A673 (cell line): ENCODE measurements at regions not wholly inside any gene's neighbourhood (a gene's known extent, or its start where the extent isn't known, plus 50 kb on each side); places are given as distances from the start of the nearest gene placed in this dataset.

Source experiments
- BruUV-seq: library from RNA; stranded (reverse); fragments of 400-500 nt; replicated peaks from 2 replicates; lab custom pipeline; 2021; lab: Mats Ljungman, UMichigan
- CTCF ChIA-PET: fragments of 300-600 bp; sonication (Branson Sonifier 250); formaldehyde crosslinking; loops from one replicate; lab custom pipeline; 2022; ENCODE audit warnings: antibody characterized with exemption; lab: Charles Lee
- POLR2A ChIA-PET: fragments of 300-600 bp; sonication (Branson Sonifier 250); formaldehyde crosslinking; loops from one replicate; lab custom pipeline; 2022; ENCODE audit warnings: antibody characterized with exemption; ENCODE audit not compliant: low non-redundant PET; lab: Charles Lee
- DNase-seq: peaks from one replicate; pipeline ENCODE4 v3.0.0-alpha.2; 2015; ENCODE audit warnings: low spot score
- H3K27ac ChIP-seq: fragments of 200-600 bp; sonication (generic); 2 replicates; pipeline ENCODE4 v1.5.1; 2016; ENCODE audit warnings: mixed run types, low read depth, mild to moderate bottlenecking, mixed read lengths, antibody characterized with exemption, low read length; ENCODE audit not compliant: poor library complexity, severe bottlenecking
- H3K27me3 ChIP-seq: fragments of 200-600 bp; sonication (generic); replicated peaks from 2 replicates; pipeline ENCODE4 v1.6.1; 2017; ENCODE audit warnings: mixed run types, low read depth, mild to moderate bottlenecking, mixed read lengths, antibody characterized with exemption, low read length; ENCODE audit not compliant: insufficient read depth, poor library complexity
- H3K36me3 ChIP-seq: fragments of 200-600 bp; sonication (generic); 2 replicates; pipeline ENCODE4 v1.6.1; 2016; ENCODE audit warnings: mixed run types, mild to moderate bottlenecking, mixed read lengths, antibody characterized with exemption, low read length; ENCODE audit not compliant: insufficient read depth, poor library complexity, severe bottlenecking
- H3K4me1 ChIP-seq: fragments of 200-600 bp; sonication (generic); 2 replicates; pipeline ENCODE4 v1.6.1; 2017; ENCODE audit warnings: mixed run types, mild to moderate bottlenecking, mixed read lengths, antibody characterized with exemption, low read length; ENCODE audit not compliant: insufficient read depth, poor library complexity, severe bottlenecking
- H3K4me3 ChIP-seq: fragments of 200-600 bp; sonication (generic); 2 replicates; pipeline ENCODE4 v1.5.1; 2016; ENCODE audit warnings: low read depth, mixed run types, mild to moderate bottlenecking, mixed read lengths, low read length; ENCODE audit not compliant: poor library complexity, severe bottlenecking
- H3K9me3 ChIP-seq: fragments of 200-600 bp; sonication (generic); 2 replicates; pipeline ENCODE4 v1.6.1; 2016; ENCODE audit warnings: mixed run types, low read depth, mild to moderate bottlenecking, mixed read lengths, antibody characterized with exemption, low read length; ENCODE audit not compliant: poor library complexity, severe bottlenecking
- EZH2 ChIP-seq: fragments of 200-600 bp; sonication (generic); IDR thresholded peaks from 2 replicates; pipeline ENCODE4 v1.6.1; 2017; ENCODE audit warnings: borderline replicate concordance, low read depth, mild to moderate bottlenecking, mixed read lengths, antibody characterized with exemption, low read length; ENCODE audit not compliant: poor library complexity, severe bottlenecking
- intact Hi-C: fragments of 100-400 bp; cut with micrococcal nuclease; formaldehyde crosslinking; loops from one replicate; pipeline ENCODE4 v1.10.0; 2022; ENCODE audit not compliant: unreplicated experiment
- TF ChIP-seq, protein P1 (sequence below): fragments of 300-800, 200-600 bp; sonication (generic); conservative IDR thresholded peaks from 2 replicates; pipeline ENCODE4 v1.5.1; 2017; ENCODE audit warnings: low read depth, mild to moderate bottlenecking, antibody characterized with exemption, low read length, moderate library complexity, mixed read lengths

DNA sequence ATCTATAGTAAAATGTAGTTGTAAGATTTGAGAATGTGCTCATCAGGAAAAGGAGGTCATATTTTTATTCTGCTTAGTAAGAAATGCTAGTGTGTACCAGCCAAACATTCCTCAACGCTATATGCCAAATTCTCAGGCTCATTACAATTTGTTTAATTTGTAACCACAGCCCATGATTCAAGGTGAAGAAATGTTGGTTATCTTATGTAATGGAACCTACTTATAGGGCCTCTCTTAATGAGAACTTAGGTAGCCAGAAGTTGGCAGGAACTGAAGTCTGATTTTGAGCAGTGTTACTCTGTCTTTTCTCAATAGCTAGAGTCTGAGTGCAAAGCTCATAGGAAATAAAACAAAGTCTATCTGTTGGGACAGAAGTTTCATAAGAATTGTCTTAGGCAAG is 595.0 kb downstream of the GLUD2 start:
- BruUV-seq: no TSS peak
- H3K27ac ChIP-seq: no peak overlapping the region
- no peak overlapping the region for H3K4me3 ChIP-seq
- TF ChIP-seq, protein P1, sequence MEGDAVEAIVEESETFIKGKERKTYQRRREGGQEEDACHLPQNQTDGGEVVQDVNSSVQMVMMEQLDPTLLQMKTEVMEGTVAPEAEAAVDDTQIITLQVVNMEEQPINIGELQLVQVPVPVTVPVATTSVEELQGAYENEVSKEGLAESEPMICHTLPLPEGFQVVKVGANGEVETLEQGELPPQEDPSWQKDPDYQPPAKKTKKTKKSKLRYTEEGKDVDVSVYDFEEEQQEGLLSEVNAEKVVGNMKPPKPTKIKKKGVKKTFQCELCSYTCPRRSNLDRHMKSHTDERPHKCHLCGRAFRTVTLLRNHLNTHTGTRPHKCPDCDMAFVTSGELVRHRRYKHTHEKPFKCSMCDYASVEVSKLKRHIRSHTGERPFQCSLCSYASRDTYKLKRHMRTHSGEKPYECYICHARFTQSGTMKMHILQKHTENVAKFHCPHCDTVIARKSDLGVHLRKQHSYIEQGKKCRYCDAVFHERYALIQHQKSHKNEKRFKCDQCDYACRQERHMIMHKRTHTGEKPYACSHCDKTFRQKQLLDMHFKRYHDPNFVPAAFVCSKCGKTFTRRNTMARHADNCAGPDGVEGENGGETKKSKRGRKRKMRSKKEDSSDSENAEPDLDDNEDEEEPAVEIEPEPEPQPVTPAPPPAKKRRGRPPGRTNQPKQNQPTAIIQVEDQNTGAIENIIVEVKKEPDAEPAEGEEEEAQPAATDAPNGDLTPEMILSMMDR: no peak
- no peak for TF ChIP-seq EZH2
- intact Hi-C loops: no loop called here
- H3K9me3 ChIP-seq: no peaks in the 10 kb centered on the region
- H3K27me3 ChIP-seq: no peaks in the 10 kb centered on the region
- ChIA-PET POLR2A (interaction anchor here (0.6 kb wide), 1 partner anchor 312 kb away, joined by 4 read pairs; no protein-coding TSS in a partner anchor), CTCF (no interaction called here)
- DNase-seq: no peak
- no peaks in the 10 kb centered on the region for H3K36me3 ChIP-seq
- no peaks in the 10 kb centered on the region for H3K4me1 ChIP-seq

DNA sequence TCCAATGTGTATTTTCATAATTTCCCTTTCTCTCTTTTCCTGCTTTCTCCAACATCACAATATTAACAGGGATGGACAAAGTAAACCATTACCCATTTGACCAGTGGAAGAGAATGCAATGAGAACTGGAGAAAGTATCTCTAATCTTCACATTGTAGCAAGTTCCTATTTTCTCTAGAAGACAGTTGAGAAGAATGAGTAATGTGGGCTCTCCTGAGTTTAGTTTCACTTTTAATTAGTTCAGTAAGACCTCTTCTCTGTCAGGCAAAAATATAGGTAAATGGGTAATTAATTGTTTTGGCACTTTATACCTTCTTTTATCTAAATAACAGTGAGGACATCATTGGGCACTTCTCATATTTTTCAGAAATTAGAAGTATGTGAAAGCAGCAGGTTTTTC is 602.0 kb downstream of the GLUD2 start:
- BruUV-seq: no TSS peak
- intact Hi-C loops: no loop called here

DNA sequence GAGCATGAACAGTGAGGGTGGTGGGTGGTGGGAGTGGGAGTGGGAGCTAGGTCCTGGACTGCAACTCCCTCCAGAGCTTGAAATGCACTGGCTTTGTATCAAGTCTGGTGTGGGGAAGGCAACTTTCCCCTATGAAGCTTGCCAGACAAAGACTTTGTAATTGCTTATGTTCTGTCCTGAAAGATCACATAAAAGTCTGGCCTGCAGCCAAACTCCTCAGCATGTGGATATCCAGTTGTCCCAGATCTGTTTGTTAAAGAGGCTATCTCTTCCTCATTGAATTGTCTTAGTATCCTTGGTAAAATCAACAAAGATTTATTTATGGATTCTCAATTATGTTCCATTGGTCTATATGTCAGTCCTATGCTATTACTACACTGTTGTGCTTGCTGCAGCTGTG is 607.9 kb downstream of the GLUD2 start:
- no peaks in the 10 kb centered on the region for H3K27me3 ChIP-seq
- no peak for DNase-seq
- no TSS peak for BruUV-seq
- H3K4me3 ChIP-seq: no peak overlapping the region
- no peak overlapping the region for H3K27ac ChIP-seq
- no peaks in the 10 kb centered on the region for H3K4me1 ChIP-seq
- no peaks in the 10 kb centered on the region for H3K36me3 ChIP-seq
- intact Hi-C loops: no loop called here
- no peak for TF ChIP-seq EZH2
- TF ChIP-seq, protein P1: no peak
- H3K9me3 ChIP-seq: no peaks in the 10 kb centered on the region
- ChIA-PET POLR2A (no interaction called here), CTCF (no interaction called here)

More for the DNA sequence above, 602.0 kb downstream of the GLUD2 start:
- ChIA-PET POLR2A (no interaction called here), CTCF (no interaction called here)
- Histone ChIP-seq H3K27ac (no peak overlapping the region), H3K4me3 (no peak overlapping the region), H3K9me3 (no peaks in the 10 kb centered on the region), H3K4me1 (no peaks in the 10 kb centered on the region), H3K36me3 (no peaks in the 10 kb centered on the region), H3K27me3 (no peaks in the 10 kb centered on the region)
- TF ChIP-seq EZH2: no peak
- TF ChIP-seq, protein P1: no peak
- DNase-seq: no peak
